ENCODE measurements at regions not wholly inside any gene's neighbourhood (a gene's known extent, or its start where the extent isn't known, plus 50 kb on each side); places are given as distances from the start of the nearest gene placed in this dataset.

GRCh38 chr7:10707519-10707918 lies 266.2 kb upstream of the PHF14 start:
- DNase-seq, result no peak
- no peak overlapping the region for H3K4me3 ChIP-seq
- no peaks in the 10 kb centered on the region for H4K20me1 ChIP-seq (ENCODE audit: insufficient read depth)
- no peaks in the 10 kb centered on the region for H3K79me2 ChIP-seq (ENCODE audit: low read depth)
- no TSS peak for BruUV-seq (replicated peaks)
- H3K4me2 ChIP-seq, result no peak overlapping the region
- no peak overlapping the region for H2AFZ ChIP-seq
- H3K4me1 ChIP-seq (replicated peaks; ENCODE audit: insufficient read depth), result no peaks in the 10 kb centered on the region
- CTCF ChIA-PET, result no interaction called here
- H3K36me3 ChIP-seq (ENCODE audit: low read depth), result no peaks in the 10 kb centered on the region
- no peaks in the 10 kb centered on the region for H3F3A ChIP-seq (ENCODE audit: insufficient read depth, low read depth)
- TF ChIP-seq CTCF (conservative IDR thresholded peaks at IDR 0.05), result no peak
- no peak for TF ChIP-seq EZH2 (IDR thresholded peaks at IDR 0.05; ENCODE audit: low read depth)
- no peaks in the 10 kb centered on the region for H3K9me2 ChIP-seq (ENCODE audit: insufficient read depth)
- no peaks in the 10 kb centered on the region for H3K27me3 ChIP-seq (ENCODE audit: insufficient read depth, low read depth)
- H3K9me3 ChIP-seq (ENCODE audit: insufficient read depth, low read depth), result no peaks in the 10 kb centered on the region
- no peak overlapping the region for H3K27ac ChIP-seq
- POLR2A ChIA-PET (ENCODE audit: unreplicated experiment), result no interaction called here
- intact Hi-C loops (cut with micrococcal nuclease; ENCODE audit: unreplicated experiment), result no loop called here

- ChIA-PET CTCF (no interaction called here), POLR2A (ENCODE audit: unreplicated experiment) (no interaction called here)
- H3K9me3 ChIP-seq (ENCODE audit: insufficient read depth, low read depth), result no peaks in the 10 kb centered on the region
- H3K4me1 ChIP-seq (replicated peaks; ENCODE audit: insufficient read depth), result no peaks in the 10 kb centered on the region
- no peak for DNase-seq
- no peak overlapping the region for H3K27ac ChIP-seq
- no peak overlapping the region for H3K4me2 ChIP-seq
- no peaks in the 10 kb centered on the region for H3F3A ChIP-seq (ENCODE audit: insufficient read depth, low read depth)
- intact Hi-C loops (cut with micrococcal nuclease; ENCODE audit: unreplicated experiment), result no loop called here
- H3K9me2 ChIP-seq (ENCODE audit: insufficient read depth), result no peaks in the 10 kb centered on the region
- H3K4me3 ChIP-seq, result no peak overlapping the region
- no peak overlapping the region for H2AFZ ChIP-seq
- no peaks in the 10 kb centered on the region for H3K27me3 ChIP-seq (ENCODE audit: insufficient read depth, low read depth)
- no TSS peak for BruUV-seq (replicated peaks)
- H3K36me3 ChIP-seq (ENCODE audit: low read depth), result no peaks in the 10 kb centered on the region
- no peaks in the 10 kb centered on the region for H4K20me1 ChIP-seq (ENCODE audit: insufficient read depth)
- no peaks in the 10 kb centered on the region for H3K79me2 ChIP-seq (ENCODE audit: low read depth)
- TF ChIP-seq CTCF (conservative IDR thresholded peaks at IDR 0.05) (no peak), EZH2 (IDR thresholded peaks at IDR 0.05; ENCODE audit: low read depth) (no peak)
Measured at GRCh38 chr7:10708447-10708846, 265.2 kb upstream of the PHF14 start.

GRCh38 chr7:10718768-10719167 lies 254.9 kb upstream of the PHF14 start:
- CTCF ChIA-PET, result no interaction called here
- intact Hi-C loops (cut with micrococcal nuclease; ENCODE audit: unreplicated experiment), result loop anchor here (10.0 kb wide), 1 partner anchor 146 kb away; no protein-coding TSS in a partner anchor
- no peaks in the 10 kb centered on the region for H3K36me3 ChIP-seq (ENCODE audit: low read depth)
- H3K4me2 ChIP-seq, result no peak overlapping the region
- DNase-seq, result no peak
- H3K9me3 ChIP-seq (ENCODE audit: insufficient read depth, low read depth), result no peaks in the 10 kb centered on the region
- H3K27ac ChIP-seq, result no peak overlapping the region
- H4K20me1 ChIP-seq (ENCODE audit: insufficient read depth), result no peaks in the 10 kb centered on the region
- H3K9me2 ChIP-seq (ENCODE audit: insufficient read depth), result no peaks in the 10 kb centered on the region
- POLR2A ChIA-PET (ENCODE audit: unreplicated experiment), result no interaction called here
- H3K27me3 ChIP-seq (ENCODE audit: insufficient read depth, low read depth), result no peaks in the 10 kb centered on the region
- no peaks in the 10 kb centered on the region for H3K4me1 ChIP-seq (replicated peaks; ENCODE audit: insufficient read depth)
- no TSS peak for BruUV-seq (replicated peaks)
- no peaks in the 10 kb centered on the region for H3F3A ChIP-seq (ENCODE audit: insufficient read depth, low read depth)
- H3K79me2 ChIP-seq (ENCODE audit: low read depth), result no peaks in the 10 kb centered on the region
- TF ChIP-seq EZH2 (IDR thresholded peaks at IDR 0.05; ENCODE audit: low read depth) (no peak), CTCF (conservative IDR thresholded peaks at IDR 0.05) (no peak)
- H3K4me3 ChIP-seq, result no peak overlapping the region
- no peak overlapping the region for H2AFZ ChIP-seq
